ENCODE measurements at regions not wholly inside any gene's neighbourhood (a gene's known extent, or its start where the extent isn't known, plus 50 kb on each side); places are given as distances from the start of the nearest gene placed in this dataset.
"Not testable (repeated sequence)": the region's sequence is repeated elsewhere in the genome, so short reads cannot be mapped to it uniquely, and the experiment has no call there.

DNA sequence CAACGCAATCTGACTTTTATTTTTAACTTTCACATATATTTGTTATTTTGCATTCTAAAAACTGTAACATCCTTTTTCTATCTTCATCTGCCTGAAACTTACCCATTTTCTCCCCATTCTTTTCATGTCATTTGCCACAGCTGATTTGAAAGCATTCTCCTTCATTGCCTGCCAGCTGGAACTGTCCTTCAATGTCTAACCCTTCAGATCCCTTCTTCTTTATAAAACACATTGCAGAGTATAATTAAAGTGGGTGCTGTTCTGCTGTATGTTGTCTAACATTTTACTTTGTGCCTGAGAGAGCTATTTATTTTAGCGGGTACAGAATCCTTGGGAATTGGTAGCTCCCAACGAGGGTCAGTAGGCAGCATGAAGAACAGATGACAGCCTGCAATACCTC, 827.4 kb downstream of the IGSF11 start:
- DNase-seq = no peak

DNA sequence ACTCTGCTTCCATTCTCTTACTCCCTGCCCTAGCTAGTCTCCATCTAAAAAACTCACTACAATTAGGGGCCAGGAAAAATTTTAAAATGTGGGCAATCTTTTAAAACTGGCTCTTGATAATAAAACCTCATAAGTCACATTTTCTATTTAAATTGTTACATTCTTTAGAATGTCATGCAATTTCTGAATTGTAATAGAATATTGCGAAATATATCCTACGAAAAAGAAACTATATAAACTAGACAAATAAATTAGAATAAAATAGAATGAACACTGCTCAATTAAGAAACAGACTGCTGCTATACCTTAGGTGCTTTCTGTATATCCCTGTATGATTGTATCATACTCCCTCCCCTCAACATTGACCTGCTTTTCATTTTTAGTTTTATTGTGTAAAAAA, 826.0 kb downstream of the IGSF11 start:
- DNase-seq = no peak

GRCh38 chr3:118213892-118214291, 820.8 kb downstream of the IGSF11 start:
- no peak for DNase-seq

DNA sequence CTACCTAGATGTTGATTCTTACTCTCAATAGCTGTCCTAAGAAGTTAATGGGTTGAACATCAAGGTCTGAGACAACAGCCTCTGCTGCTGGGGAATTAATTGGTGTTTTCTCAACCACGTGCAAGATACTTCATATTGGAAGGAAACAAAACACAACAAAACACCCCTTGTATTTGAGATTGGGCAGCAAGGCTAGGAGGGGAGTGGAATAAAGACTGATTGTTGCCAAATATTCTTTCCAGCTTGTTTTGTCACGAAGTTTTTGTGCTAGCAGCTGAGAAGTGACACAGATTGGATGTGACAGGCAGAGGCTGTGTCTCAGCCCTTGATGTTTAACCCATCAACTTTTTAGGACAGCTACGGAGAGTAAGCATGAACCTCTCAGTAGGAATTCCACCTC, 808.4 kb downstream of the IGSF11 start:
- DNase-seq = no peak

DNA sequence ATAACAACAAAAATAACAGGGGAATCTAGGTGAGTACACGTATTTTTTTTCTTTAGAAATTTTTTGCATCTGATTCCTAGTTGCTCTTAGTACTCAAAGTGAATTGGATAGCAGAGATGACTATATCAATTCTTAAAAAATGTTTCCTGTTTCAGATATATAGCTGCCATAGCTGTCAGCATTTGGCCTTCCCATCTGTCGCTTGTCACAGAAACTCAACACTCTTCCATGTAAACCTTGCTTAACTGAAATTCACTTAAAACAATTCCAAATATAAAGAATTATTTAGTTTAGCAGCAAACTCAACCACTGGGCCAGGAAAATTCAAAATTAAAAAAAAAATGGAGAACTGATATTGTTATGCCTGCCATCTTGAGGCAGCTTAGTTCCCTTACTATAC, 807.5 kb downstream of the IGSF11 start:
- no peak for DNase-seq

- DNase-seq = no peak
Measured at GRCh38 chr3:118228151-118228550, 806.5 kb downstream of the IGSF11 start.

- DNase-seq = no peak
Measured at GRCh38 chr3:118229196-118229595, 805.5 kb downstream of the IGSF11 start.

DNA sequence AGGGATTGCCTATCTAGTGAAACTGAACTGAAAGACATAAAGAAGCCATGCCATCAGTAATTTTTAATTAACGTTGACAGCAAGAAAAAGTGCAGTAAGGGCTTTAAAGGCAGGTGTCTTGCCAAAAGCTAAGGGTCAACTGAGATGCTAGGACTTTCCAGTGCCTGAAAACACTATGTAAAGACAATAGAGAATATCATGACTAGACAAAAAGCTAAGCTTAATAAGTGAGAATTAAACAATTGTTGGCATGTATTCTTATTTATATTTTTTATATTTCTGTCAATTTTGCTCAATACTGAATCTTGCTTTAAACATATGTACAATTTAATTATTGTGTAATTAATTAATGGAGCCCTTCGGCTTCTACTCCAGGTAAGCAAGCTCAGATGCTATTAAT, 803.1 kb downstream of the IGSF11 start:
- no peak for DNase-seq

GRCh38 chr3:118239253-118239652, 795.4 kb downstream of the IGSF11 start:
- DNase-seq = no peak

DNA sequence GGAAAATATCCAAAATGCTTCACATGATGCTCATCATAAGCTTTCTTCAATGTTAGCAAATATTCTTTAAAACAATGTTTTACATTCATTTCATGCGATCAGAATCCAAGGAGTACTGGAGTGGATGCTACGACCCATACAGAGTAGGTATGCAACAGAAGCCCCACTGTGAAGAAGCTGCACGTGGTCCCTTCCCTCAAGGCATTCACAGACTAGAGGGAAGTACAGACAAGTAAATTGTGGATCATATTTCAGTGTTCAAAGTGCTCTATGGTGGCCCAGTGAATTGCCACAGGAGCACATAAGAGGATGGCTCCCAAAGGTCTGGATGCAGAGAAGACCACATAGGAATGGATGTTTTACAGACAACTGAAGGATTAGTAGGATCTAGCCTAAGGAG, 789.9 kb downstream of the IGSF11 start:
- no peak for DNase-seq

DNA sequence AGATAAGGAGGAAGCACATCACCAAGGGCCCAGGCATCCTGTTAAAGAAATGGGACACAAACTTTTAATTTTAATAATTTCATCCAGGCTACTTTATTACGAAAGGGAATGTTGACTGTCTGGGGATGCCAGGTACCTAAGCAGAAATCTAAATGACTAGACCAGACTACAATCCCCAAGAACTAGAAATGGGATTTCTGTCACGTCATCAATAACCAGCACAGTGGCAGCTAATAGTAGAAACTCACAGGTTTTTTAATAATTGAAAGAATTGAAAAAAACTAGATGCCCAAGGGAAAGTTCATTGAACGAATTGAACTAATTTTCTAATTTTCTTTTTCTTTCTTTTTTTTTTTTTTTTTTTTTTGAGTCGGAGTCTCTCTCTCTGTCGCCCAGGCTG, 789.3 kb downstream of the IGSF11 start:
- no peak for DNase-seq

- not testable (repeated sequence) for DNase-seq
Measured at GRCh38 chr3:118258850-118259249, 775.8 kb downstream of the IGSF11 start.

GRCh38 chr3:118262800-118263402, 771.7 kb downstream of the IGSF11 start:
- no peak for DNase-seq

DNA sequence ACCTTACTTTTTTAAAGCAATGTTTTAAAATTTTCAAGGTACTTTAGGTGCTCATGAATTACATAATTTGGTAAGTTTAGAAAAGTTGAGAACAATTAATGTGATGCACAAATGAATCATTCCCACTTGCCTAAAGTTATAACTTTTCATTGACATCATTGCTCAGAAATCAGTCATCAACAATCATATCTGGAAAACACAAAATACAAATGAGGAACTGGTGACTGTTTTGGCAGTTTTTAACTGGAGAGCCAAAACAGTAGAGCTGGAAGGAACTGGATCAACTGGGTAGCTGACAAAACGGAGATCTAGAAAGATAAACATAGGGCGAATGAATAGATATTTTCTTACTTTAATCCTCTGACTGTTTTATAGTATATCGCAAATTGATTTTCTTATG, 767.1 kb downstream of the IGSF11 start:
- no peak for DNase-seq

GRCh38 chr3:118269537-118270125, 765.0 kb downstream of the IGSF11 start:
- DNase-seq = no peak

DNA sequence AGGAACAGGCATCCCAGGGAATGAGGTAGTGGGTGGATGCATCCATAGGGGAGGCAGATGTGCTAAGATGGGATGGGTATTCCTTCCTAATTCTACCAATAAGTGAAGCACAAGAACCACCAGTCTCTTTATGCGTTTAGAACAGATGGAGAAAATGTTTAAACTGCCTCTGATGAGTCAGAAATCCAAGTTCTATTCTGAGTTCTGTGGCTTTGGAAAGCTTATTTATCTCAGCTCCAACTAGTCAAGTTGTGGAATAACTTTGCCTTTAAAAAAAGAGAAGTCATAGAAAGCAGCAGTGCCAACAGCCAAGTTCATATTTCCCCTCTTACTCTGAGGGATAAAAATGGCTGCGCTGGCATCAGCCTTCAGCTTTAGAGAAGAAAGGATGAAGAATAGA, 761.7 kb downstream of the IGSF11 start:
- DNase-seq = no peak

DNA sequence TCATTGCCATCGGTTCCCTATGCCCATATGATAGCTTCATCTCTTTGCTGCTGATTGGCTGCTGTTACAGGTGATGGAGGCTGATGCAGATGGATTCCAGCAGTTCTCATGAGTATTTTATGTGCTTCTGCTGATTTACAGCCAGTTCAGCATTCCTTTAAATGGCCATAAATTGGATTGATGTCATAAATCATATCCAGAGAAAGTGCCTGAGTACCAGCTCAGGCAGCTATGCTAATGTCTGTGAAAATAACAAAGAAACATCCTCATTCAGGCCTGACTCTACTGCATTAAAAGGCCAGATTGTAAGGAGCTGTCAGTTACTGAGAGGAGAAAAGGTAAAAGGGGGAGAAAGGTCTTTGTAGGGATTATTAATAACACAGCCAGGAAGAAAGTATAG, 756.8 kb downstream of the IGSF11 start:
- DNase-seq = no peak

GRCh38 chr3:118292841-118293240, 741.8 kb downstream of the IGSF11 start:
- DNase-seq = no peak

GRCh38 chr3:118298133-118298532, 736.5 kb downstream of the IGSF11 start:
- DNase-seq = no peak

- no peak for DNase-seq
Measured at GRCh38 chr3:118304557-118304956, 730.1 kb downstream of the IGSF11 start.

- DNase-seq = no peak
Measured at GRCh38 chr3:118332699-118333098, 701.9 kb downstream of the IGSF11 start.

DNA sequence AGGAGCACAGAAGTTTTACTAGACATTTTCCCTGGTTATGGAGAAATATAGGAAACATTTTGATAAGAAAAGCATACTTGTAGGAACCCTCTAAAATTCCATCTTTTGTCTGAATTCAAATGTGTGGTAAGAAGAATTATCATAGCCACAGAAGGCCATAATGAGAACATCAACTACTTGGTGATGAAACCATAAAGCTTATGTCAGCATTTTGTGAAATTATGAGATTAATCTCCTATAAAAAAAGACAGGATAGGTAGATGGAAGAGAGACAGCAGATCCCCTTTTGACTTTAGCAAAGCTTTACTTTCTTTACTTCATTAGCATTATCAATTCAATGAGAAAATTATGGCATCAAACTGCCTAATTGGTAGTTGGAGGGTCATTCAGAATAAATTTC, 697.0 kb downstream of the IGSF11 start:
- DNase-seq = no peak

- DNase-seq = no peak
Measured at GRCh38 chr3:118347396-118348168, 687.1 kb downstream of the IGSF11 start.

DNA sequence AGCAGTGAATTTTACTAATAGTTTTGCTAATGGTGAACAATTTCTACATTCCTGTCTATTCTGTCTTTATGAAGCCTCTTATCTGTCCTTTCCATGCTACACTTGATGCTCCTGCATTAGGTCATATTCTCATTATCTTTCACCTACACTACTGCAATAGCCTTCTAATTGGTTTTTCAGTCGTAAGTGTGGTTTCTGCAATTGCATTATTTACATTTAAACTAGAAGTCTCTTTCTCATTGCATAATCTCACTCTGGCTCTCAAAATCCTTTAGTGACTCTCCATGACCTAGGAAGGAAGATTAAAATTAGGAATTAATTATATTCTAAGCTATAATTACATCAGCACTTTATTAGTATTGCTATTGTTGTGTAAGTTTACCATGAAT, 686.5 kb downstream of the IGSF11 start:
- DNase-seq = no peak

Measured in C1 segment of cervical spinal cord (tissue), 14 donors.